ENCODE measurements at regions not wholly inside any gene's neighbourhood (a gene's known extent, or its start where the extent isn't known, plus 50 kb on each side); places are given as distances from the start of the nearest gene placed in this dataset.
"Not testable (repeated sequence)": the region's sequence is repeated elsewhere in the genome, so short reads cannot be mapped to it uniquely, and the experiment has no call there.

DNA sequence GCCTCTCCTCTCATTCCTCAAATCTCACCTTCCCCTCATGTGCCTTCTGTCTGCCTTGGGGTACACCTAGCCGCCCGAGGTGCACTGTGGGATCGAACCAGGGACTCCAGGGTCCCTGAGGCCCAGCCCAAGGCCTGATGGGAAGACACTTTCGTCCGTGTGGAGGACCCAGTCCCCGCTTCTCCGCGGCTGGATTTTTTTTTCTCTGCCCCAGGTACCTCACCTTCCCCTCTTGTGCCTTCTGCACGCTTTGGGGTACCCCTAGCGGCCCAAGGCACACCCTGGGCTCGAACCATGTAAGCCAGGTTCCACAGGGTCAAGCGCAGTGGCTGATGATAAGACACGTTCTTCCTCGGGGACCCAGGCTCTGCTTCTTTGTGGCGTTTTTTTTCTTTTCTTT lies 530.7 kb downstream of the CWH43 start:
- Mint-ChIP-seq H3K36me3 (ENCODE audit: low read depth) (no peaks in the 10 kb centered on the region), H3K4me3 (no peak overlapping the region), H3K9me3 (peaks cover 18% of the 10 kb centered on the region), H3K27me3 (no peaks in the 10 kb centered on the region), H3K27ac (no peak overlapping the region), H3K4me1 (no peaks in the 10 kb centered on the region)
- DNase-seq: no peak
- ATAC-seq (ENCODE audit: low read depth): no peak
- intact Hi-C loops (cut with micrococcal nuclease): no loop called here
- CTCF ChIA-PET: no interaction called here
- TF ChIP-seq, protein P1, sequence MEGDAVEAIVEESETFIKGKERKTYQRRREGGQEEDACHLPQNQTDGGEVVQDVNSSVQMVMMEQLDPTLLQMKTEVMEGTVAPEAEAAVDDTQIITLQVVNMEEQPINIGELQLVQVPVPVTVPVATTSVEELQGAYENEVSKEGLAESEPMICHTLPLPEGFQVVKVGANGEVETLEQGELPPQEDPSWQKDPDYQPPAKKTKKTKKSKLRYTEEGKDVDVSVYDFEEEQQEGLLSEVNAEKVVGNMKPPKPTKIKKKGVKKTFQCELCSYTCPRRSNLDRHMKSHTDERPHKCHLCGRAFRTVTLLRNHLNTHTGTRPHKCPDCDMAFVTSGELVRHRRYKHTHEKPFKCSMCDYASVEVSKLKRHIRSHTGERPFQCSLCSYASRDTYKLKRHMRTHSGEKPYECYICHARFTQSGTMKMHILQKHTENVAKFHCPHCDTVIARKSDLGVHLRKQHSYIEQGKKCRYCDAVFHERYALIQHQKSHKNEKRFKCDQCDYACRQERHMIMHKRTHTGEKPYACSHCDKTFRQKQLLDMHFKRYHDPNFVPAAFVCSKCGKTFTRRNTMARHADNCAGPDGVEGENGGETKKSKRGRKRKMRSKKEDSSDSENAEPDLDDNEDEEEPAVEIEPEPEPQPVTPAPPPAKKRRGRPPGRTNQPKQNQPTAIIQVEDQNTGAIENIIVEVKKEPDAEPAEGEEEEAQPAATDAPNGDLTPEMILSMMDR (IDR thresholded peaks at IDR 0.05): no peak
- POLR2A ChIA-PET: no interaction called here

DNA sequence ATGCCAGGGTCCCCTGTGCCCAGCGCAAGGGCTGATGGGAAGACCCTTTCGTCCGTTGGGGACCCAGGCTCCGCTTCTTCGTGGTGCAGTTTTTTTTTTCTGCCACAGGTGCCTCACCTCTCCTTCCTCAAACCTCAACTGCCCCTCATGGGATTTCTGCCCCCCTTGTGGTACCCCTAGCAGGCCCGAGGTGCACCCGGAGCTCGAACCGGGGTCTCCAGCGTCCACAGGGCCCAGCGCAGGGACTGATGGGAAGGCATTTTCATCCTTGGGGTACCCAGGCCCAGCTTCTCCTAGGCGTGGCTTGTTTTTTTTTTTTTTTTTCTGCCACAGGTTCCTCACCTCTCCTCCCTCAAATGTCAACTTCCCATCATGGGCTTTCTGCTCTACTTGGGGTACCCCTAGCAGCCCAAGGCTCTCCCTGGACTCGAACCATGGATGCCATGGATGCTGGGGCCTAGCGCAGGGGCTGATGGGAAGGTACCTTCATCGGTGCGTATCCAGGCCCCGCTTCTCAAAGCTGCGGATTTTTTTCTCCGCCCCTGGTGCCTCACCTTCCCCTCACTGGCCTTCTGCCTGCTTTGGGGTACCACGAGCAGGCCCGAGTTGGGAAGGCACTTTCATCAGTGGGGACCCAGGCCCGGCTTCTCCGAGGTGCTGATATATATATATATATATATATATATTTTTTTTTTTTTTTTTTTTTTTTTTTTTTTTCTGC lies 531.6 kb downstream of the CWH43 start:
- H3K36me3 Mint-ChIP-seq (ENCODE audit: low read depth); DNase-seq; POLR2A ChIA-PET; CTCF ChIA-PET; H3K27ac Mint-ChIP-seq; H3K27me3 Mint-ChIP-seq; H3K4me3 Mint-ChIP-seq; ATAC-seq (ENCODE audit: low read depth); H3K4me1 Mint-ChIP-seq; intact Hi-C loops (cut with micrococcal nuclease): not testable (repeated sequence)
- peaks cover 11% of the 10 kb centered on the region for H3K9me3 Mint-ChIP-seq

DNA sequence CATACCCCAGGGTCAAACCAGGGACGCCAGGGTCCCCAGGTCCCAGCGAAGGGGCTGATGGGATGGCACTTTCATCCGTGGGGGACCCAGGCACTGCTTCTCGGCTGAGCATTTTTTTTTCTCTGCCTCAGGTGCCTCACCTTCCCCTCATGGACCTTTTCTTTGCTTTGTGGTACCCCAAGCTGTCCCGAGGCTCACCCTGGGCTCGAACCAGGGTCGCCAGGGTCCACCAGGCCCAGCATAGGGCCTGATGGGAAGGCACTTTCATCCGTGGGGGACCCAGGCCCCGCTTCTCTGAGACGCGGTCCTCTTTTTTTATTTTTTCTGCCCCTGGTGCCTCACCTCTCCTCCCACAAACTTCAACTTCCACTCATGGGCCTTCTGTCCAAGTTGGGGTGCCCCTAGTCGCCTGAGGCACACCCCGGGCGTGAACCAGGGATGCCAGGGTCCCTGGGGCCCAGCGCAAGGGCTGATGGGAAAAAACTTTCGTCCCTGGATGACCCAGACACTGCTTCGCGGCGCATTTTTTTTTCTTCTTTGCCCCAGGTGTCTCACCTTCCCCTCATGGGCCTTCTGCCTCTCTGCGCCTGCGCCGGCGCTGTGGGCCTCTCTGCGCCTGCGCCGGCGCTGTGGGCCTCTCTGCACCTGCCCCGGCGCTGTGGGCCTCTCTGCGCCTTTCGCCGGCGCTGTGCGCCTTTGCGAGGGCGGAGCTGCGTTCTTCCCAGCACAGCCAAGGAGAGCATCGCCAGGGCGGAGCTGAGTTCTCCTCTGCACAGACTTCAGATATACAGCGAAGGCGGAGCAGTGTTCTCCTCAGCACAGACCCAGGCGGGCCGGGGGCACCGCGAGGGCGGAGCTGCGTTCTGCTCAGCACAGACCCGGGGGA lies 533.3 kb downstream of the CWH43 start:
- H3K9me3 Mint-ChIP-seq; H3K36me3 Mint-ChIP-seq (ENCODE audit: low read depth); intact Hi-C loops (cut with micrococcal nuclease); POLR2A ChIA-PET; ATAC-seq (ENCODE audit: low read depth); H3K4me3 Mint-ChIP-seq; H3K4me1 Mint-ChIP-seq; H3K27ac Mint-ChIP-seq; DNase-seq; H3K27me3 Mint-ChIP-seq; CTCF ChIA-PET: not testable (repeated sequence)

DNA sequence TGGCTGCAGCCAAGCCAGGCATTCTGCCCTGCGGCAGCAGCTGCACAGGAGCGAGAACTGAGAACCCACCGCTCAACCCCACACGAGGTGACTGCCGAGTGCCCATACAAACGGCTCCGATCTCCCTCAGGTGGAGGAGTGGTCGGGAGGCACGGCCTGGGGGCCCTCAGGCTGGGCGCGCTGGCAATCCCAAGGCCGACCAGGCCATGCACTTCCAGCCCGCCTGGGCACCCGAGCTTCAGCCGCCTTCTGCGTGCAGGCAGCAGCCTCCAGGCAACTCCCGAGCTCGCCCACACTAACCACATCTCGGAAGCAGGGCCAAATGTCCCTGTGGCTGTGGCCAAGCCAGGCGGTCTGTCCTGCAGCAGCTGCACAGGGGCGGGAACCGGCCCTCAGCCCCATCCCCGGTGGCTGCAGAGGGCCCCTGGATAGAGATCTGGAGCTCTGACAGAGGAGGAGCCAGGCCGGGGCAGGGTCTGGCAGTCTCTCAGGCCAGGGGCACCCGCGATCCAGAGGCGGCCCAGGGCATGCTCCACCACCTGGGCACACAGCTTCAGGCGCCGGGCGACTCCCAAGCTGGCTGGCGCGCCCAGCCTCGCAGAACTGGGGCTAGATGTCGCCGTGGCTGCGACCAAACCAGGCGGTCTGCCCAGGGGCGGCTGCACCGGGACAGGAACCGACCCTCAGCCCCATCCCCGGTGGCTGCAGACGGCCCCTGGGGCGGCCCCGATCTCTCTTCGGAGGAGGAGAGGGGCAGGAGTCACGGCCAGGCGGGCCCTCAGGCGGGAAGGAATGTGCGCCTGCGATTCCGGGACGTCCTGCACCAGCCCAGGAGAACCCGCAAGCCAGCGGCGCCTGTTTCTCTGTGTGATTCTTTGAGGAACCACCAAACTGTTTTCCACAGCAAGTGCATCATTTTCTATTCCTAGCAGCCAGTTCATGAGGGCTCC lies 538.0 kb downstream of the CWH43 start:
- CTCF ChIA-PET; intact Hi-C loops (cut with micrococcal nuclease); H3K4me1 Mint-ChIP-seq; H3K27me3 Mint-ChIP-seq; H3K4me3 Mint-ChIP-seq; POLR2A ChIA-PET; H3K27ac Mint-ChIP-seq; DNase-seq; ATAC-seq (ENCODE audit: low read depth); H3K36me3 Mint-ChIP-seq (ENCODE audit: low read depth); H3K9me3 Mint-ChIP-seq: not testable (repeated sequence)

DNA sequence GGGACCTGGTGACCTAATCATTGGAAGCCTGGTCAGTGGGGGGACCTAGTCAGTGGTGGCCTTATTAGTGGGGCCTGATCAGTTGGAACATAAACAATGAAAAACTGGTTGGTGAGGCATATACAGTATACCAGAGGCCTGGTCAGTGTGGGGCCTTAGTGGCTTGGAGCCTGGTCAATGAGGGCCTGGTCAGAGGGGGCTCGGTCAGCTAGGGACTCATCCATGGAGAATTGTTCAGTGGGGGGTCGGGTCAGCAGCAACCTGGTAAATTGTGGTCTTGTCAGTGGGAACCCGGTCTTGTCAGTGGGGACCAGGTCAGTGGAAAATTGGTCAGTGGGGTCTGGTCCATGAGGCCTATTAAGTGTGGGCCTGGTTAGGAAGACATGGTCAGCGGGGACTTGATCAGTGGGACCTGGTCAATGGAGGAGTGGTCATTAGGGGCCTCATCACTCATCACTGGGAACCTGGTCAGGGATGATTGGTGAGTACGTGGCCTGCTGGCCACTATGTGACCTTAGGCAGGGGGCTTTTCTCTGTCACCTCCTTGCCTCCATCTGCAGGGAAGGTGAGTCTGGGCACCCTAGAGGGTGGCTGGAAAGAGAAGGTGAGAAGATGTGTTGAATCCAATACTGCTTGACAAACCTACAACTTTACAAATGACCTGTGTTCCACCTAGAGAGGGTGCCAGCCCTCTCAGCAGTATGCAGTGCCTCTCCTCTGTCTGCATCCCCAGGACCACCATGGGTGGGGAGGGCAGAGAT lies 573.0 kb downstream of the CWH43 start:
- intact Hi-C loops (cut with micrococcal nuclease); DNase-seq; H3K27me3 Mint-ChIP-seq; H3K4me1 Mint-ChIP-seq; H3K36me3 Mint-ChIP-seq (ENCODE audit: low read depth); H3K9me3 Mint-ChIP-seq; H3K27ac Mint-ChIP-seq; ATAC-seq (ENCODE audit: low read depth); H3K4me3 Mint-ChIP-seq; POLR2A ChIA-PET; CTCF ChIA-PET: not testable (repeated sequence)

DNA sequence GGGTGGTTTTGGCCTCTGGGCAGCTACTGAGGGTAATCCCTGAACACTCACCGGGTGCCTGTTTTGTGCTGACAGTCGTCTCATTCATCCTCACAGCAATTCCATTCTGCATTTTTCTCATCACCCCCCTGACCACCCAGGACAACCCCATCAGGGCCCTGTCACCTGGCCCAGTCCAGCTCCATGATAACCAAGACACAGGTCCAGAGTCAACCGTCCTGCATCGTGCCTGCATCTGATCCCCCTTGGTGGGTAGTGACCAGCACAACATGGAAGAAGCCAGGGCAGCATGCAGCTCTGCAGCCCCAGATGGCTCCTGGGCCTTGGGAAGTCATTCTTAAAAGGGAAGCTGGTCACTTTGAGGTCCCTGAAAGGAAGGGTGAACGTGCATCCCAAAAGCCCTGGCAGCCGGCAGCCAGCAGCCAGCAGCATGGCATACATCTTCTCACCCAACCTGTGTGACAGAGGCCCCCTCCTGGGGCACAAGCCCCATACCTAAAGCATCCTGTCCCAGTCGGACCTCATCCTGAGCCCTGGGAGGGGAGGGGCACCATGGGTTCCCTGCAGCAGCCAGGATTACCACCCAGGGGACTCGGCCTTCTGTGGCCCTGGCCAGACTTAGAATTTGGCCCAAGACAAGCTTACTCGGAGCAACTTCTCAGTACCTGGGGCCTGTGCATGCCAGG lies 574.2 kb downstream of the CWH43 start:
- H3K36me3 Mint-ChIP-seq (ENCODE audit: low read depth); H3K4me3 Mint-ChIP-seq; POLR2A ChIA-PET; ATAC-seq (ENCODE audit: low read depth); H3K9me3 Mint-ChIP-seq; H3K4me1 Mint-ChIP-seq; CTCF ChIA-PET; DNase-seq; H3K27ac Mint-ChIP-seq; H3K27me3 Mint-ChIP-seq; intact Hi-C loops (cut with micrococcal nuclease): not testable (repeated sequence)

DNA sequence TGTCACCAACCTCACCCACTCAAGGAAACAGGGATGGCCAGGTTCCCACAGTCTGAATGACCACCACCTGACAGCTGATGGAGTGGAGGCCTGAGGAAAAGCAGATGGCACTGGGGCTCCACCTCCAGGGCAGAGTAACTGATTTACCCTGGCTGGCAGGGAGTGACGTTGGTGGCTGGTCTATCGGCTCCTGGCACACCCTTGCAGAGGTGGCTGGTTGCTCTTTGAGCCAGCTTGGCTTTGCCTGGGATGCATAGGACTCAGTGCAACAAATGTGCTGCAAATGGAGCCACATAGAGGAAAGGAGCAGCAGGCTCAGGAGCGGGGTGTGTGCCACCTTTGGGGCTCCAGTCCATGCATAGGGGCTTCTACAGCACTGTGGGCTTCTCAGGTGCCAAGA lies 574.8 kb downstream of the CWH43 start:
- POLR2A ChIA-PET; H3K36me3 Mint-ChIP-seq (ENCODE audit: low read depth); DNase-seq; H3K4me1 Mint-ChIP-seq; CTCF ChIA-PET; ATAC-seq (ENCODE audit: low read depth); H3K9me3 Mint-ChIP-seq; H3K4me3 Mint-ChIP-seq; intact Hi-C loops (cut with micrococcal nuclease); H3K27ac Mint-ChIP-seq; H3K27me3 Mint-ChIP-seq: not testable (repeated sequence)

DNA sequence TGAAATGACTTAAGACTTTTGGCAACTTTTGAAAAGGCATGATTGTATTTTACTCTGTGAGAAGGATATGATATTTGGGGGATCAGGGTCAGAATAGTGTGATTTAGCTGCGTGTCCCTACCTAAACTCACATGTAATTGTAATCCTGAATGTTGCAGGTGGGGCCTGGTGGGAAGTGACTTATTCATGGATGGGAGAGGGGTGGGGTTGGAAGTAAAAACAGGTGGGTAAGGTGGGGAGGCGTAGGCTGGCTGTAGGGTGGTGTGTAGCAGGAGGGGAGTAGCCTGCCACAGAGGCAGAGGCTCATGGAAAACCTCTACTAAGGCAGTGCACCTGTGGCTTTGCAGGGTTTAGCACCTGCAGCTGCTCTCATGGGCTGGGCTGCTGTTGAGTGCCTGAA lies 584.2 kb downstream of the CWH43 start:
- H3K4me3 Mint-ChIP-seq; DNase-seq; H3K27me3 Mint-ChIP-seq; intact Hi-C loops (cut with micrococcal nuclease); H3K4me1 Mint-ChIP-seq; ATAC-seq (ENCODE audit: low read depth); CTCF ChIA-PET; H3K27ac Mint-ChIP-seq; POLR2A ChIA-PET; H3K36me3 Mint-ChIP-seq (ENCODE audit: low read depth): not testable (repeated sequence)
- H3K9me3 Mint-ChIP-seq: peaks cover 13% of the 10 kb centered on the region

DNA sequence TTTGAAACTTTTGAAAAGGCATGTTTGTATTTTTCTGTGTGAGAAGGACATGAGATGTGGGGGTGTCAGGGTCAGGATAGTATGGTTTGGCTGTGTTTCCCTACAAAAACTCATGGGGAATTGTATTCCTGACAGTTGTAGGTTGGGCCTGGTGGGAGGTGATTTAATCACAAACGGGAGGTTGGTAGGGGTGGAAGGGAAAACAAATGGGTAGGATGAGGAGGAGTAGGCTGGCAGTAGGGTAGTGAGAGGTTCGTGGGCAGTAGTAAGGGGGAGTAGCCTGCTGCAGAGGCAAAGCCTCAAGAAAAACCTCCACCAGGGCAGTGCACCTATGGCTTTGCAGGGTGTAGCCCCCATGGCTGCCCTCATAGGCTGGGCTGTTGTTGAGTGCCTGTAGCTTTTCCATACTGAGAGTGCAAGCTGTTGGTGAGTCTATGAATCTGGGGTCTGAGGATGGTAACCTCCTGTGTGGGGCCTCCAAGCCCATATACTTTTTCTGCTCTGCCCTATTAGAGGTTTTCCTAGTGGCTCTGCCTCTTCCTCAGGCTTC lies 587.7 kb downstream of the CWH43 start:
- H3K27me3 Mint-ChIP-seq; POLR2A ChIA-PET; H3K27ac Mint-ChIP-seq; ATAC-seq (ENCODE audit: low read depth); H3K36me3 Mint-ChIP-seq (ENCODE audit: low read depth); DNase-seq; H3K4me3 Mint-ChIP-seq; H3K4me1 Mint-ChIP-seq; CTCF ChIA-PET; intact Hi-C loops (cut with micrococcal nuclease): not testable (repeated sequence)
- peaks cover 16% of the 10 kb centered on the region for H3K9me3 Mint-ChIP-seq

DNA sequence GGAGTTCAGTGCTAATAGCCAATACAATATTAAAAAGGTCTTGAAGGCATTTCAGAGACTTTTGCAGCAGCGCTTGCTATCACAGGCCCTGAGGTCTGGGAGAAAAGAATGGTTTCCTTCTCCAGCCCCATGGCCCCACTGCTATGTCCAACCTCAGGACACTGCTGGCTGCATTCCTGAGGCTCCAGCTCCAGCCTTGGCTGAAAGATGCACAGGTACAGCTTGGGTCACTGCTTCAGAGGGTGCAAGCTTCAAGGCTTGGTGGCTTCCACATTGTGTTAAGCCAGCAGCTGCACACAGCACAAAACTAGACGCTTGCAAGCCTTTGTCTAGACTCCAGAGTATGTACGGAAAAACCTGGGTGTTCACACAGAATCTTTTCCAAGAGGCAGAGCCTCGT lies 589.2 kb downstream of the CWH43 start:
- CTCF ChIA-PET; POLR2A ChIA-PET; DNase-seq; H3K36me3 Mint-ChIP-seq (ENCODE audit: low read depth); H3K27me3 Mint-ChIP-seq; H3K27ac Mint-ChIP-seq; H3K4me3 Mint-ChIP-seq; H3K4me1 Mint-ChIP-seq; intact Hi-C loops (cut with micrococcal nuclease); ATAC-seq (ENCODE audit: low read depth): not testable (repeated sequence)
- H3K9me3 Mint-ChIP-seq: peaks cover 12% of the 10 kb centered on the region

Data from activated B cell treated with CpG ODN at 0.5 μM for 24 hours (primary cell).